Kidney glomerular epithelial cell (primary cell): ENCODE measurements at regions not wholly inside any gene's neighbourhood (a gene's known extent, or its start where the extent isn't known, plus 50 kb on each side); places are given as distances from the start of the nearest gene placed in this dataset.

Experiments
- DNase-seq: peaks from one replicate; lab custom pipeline; 2025; lab: John Stamatoyannopoulos, UW

DNA sequence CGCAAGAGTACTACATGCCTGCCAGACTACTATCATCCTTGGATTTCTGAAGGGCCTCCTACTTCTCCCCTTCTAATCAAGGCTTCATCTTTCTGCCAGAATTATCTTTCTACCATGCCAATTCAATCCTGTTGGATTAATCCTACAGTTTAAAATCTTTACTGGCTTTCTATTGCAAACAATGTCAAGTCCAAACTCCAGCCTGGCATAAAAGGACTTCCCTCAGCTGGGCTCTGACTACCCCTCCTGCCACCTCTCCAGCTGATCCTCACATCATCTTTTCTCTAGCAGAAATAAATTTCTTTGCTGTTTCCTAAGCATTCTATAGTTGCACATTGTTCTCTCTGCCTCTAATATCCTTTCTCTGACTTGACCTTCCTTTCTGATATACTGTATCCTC lies 119.7 kb upstream of the RAD23B start:
- no peak for DNase-seq

DNA sequence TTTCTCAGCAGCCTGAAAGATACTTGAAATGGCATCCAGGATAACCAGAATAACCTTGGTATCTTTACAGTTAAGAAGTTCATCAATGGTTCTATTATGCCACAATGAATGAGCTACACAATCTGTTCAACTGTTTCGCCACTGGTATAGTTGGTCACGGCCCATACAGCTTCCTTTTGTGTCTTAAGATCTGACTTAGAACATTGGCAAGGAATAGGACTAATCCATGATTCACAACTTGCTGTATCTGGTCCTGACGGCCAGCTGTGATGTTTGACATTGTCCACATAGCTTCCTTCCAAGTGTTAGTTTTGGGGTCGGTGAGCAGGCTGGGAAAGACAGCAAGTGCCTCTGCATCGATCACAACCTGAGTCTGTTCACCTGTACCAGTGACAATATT lies 113.3 kb upstream of the RAD23B start:
- no peak for DNase-seq

DNA sequence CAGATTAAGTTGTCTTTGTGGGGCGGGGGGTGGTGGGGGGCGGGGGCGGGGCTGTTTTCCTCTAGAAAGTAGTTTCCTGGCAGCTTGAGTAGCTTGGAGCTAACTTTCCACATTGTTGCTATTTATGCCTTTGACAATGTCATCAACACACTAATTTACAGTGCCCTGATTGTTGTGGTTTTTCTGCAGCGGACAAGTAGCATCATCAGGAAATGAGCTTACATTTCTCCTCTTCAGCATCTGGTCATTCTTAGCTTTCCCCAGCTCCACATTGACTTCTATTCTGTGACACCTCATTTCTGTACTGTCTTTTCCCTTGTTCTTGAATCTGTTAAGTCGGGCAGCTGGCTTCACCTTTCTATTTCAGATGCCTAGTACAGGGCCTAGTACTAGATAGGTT lies 112.3 kb upstream of the RAD23B start:
- no peak for DNase-seq

DNA sequence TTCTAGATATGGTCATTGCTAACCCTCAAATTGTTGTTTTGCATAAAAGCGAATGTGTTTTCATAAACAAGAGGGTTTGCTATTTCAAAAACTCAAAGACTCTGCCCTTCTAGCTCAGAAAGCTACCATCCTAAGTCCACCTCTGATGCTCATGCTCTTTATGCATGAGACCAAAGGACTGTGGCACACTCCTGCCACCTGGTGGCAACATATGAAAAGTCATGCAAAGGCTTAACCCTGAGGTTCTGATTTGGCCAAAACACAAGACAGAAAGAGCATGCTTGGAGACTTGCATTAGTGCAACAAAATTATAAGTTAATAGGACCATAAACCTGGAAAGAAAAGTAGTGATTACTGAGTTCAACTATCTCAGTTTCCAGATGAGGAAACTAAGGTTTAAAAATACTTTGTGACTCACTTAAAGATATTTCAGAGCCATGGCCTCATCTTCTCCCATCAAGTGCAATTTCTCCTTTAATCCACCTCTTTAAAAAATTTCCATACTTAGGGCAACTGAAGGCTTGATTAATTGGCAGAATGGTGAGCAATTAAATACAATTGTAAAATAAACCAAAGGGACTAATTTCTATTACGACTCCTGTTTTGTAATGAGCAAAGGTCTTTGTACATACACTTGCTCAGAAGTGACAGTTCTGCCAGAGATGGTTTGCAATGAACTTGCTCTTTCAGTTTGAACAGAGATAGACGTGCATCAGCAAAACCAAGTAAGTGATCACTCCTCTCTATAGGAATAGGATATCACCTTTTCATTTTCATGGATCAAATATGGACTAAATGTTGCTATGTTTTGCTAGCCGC lies 110.7 kb upstream of the RAD23B start:
- DNase-seq: peak; percentile 72

GRCh38 chr9:107172979-107173347 lies 110.1 kb upstream of the RAD23B start:
- no peak for DNase-seq

- no peak for DNase-seq
Observed at GRCh38 chr9:107173422-107174180, 109.5 kb upstream of the RAD23B start.

DNA sequence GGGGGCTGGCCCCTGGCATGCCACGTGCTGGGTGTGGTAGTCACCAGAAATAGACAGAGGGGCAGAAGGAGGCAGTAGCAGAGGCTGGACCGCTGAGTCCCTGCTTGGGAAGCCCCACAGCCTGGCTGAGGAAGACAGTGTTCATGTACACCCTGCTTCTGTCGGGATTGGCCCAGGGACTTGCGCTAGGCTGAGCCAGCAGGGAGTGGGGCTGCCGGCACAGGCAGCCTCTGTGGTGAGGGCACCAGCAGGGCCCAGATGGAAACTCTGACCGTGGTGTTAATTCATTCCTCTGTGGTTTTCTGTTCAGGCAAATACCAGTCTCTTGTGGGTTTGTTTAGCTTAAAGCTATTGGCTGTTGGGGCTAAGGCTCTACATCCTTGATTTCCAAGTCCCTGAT lies 108.6 kb upstream of the RAD23B start:
- DNase-seq: no peak

DNA sequence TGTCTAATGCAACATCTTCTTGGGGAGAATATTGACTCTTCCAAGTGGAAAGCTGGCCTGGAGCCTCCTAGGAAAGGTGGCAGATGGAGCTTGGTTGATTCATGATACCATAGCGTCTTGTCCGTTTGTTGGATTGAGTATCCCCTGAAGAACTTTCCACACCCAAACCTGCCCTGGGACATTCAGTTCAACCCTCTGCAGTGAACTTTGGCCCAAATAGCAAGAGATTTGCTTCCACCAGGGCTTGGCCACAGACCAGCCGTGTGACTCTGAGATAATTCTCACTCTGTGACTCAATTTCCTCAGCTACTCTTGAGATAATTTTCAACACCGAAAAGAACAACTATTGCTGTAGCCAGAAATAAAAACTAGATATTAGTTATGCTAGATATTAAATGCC lies 108.0 kb upstream of the RAD23B start:
- no peak for DNase-seq

GRCh38 chr9:107175816-107176435 lies 107.2 kb upstream of the RAD23B start:
- no peak for DNase-seq

DNA sequence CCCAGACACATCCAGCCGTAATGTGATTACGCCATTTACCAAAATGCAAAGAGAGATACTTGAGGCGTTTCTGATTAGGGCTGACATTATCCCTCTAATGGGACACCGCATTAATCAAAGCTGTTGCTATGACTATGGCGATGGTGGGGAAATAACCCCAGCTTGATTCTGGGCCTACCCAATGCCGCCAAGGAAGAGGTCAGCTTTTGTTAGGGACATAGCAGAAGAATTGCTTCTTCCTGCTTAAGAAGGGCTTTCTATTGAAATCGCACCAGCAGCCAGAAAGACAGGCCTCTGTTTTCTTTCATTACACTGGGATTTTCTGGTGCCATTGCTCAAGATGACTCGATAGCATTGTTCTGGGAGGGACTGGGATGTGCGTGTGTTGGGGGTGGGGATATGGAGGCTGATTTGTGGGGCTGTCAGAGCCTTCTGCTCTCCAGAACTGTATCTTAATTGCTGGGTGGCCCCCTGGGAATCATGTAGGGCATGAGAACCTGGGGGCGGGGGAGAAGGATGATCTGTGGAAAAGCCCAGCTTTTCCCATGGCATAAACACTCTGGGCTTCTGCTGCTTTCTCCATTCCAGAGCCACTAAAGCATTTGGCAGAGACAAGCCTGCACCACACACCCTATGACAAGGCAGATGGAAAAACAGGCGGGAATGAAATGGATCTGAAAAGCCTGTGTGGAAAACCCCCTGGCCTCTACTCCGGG lies 106.5 kb upstream of the RAD23B start:
- DNase-seq: no peak

- peak; percentile 15 for DNase-seq
Observed at GRCh38 chr9:107177243-107177839, 105.7 kb upstream of the RAD23B start.

GRCh38 chr9:107177857-107178256 lies 105.2 kb upstream of the RAD23B start:
- DNase-seq: no peak

DNA sequence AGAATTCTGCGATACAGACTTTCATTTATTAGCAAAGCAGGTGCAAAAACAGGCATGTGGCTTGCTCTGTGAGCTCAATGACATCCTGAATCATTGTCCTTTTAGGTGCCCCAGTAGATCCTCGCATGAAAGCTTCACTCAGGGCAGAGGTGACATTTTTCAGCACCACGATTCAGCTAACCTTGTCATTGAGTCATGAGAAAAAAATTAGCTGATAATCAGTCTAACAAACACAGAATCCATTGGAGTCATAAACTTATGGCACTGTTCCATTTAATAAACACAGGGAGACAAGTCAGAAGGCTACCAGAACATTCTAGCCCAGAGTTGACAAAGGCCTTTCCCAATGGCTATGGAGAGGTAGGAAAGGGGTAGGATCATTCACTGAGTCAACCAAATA lies 104.8 kb upstream of the RAD23B start:
- DNase-seq: peak; percentile 18

- no peak for DNase-seq
Observed at GRCh38 chr9:107180206-107180605, 102.9 kb upstream of the RAD23B start.

- DNase-seq: no peak
Observed at GRCh38 chr9:107183176-107183575, 99.9 kb upstream of the RAD23B start.

- no peak for DNase-seq
Observed at GRCh38 chr9:107188376-107188775, 94.7 kb upstream of the RAD23B start.

GRCh38 chr9:107190061-107190935 lies 92.8 kb upstream of the RAD23B start:
- DNase-seq: peak; percentile 47

GRCh38 chr9:107190936-107191290 lies 92.2 kb upstream of the RAD23B start:
- DNase-seq: no peak

DNA sequence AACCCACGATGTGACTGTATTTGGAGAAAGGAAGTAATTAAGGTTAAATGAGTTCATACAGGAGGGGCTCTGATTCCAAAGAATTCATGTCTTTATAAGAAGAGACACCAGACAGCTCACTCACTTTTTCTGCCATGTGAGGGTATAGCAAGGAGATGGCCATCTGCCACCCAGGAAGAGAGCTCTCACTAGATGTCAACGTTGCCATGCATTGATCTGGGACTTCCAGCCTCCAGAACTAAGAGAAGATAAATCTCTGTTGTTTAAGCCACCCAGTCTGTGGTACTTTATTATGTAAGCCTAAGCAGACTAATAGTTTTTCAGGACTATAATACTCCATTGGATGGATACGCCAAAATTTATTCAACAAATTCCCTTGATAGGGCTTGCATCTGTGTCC lies 89.8 kb upstream of the RAD23B start:
- no peak for DNase-seq

GRCh38 chr9:107198718-107199117 lies 84.4 kb upstream of the RAD23B start:
- DNase-seq: no peak

GRCh38 chr9:107208121-107208520 lies 75.0 kb upstream of the RAD23B start:
- no peak for DNase-seq
